OCI-LY1 (cell line): ENCODE measurements at regions not wholly inside any gene's neighbourhood (a gene's known extent, or its start where the extent isn't known, plus 50 kb on each side); places are given as distances from the start of the nearest gene placed in this dataset.

ENCODE experiments used
- H2AFZ ChIP-seq: fragments of 200-600 bp; sonication (generic), shearing (Covaris generic); 2 replicates; pipeline ENCODE4 v1.6.0; 2014; ENCODE audit warnings: antibody characterized with exemption, mild to moderate bottlenecking, low read length
- H3F3A ChIP-seq: fragments of 200-600 bp; sonication (generic), shearing (Covaris generic); 2 replicates; pipeline ENCODE4 v1.6.0; 2014; ENCODE audit warnings: mild to moderate bottlenecking, antibody characterized with exemption, low read length, moderate library complexity; ENCODE audit not compliant: insufficient read depth
- H3K27ac ChIP-seq: fragments of 200-600 bp; sonication (generic); 2 replicates; pipeline ENCODE4 v1.5.1; 2014; ENCODE audit warnings: low read length, mixed run types, mild to moderate bottlenecking, low read depth; ENCODE audit not compliant: poor library complexity, severe bottlenecking
- H3K27me3 ChIP-seq: fragments of 200-600 bp; sonication (generic); 2 replicates; pipeline ENCODE4 v1.6.0; 2014; ENCODE audit warnings: antibody characterized with exemption, mild to moderate bottlenecking, low read length, moderate library complexity; ENCODE audit not compliant: insufficient read depth
- H3K36me3 ChIP-seq: fragments of 200-600 bp; sonication (generic); 2 replicates; pipeline ENCODE4 v1.6.1; 2014; ENCODE audit warnings: mild to moderate bottlenecking, antibody characterized with exemption, low read length, moderate library complexity, mixed read lengths; ENCODE audit not compliant: insufficient read depth
- H3K4me1 ChIP-seq: fragments of 200-600 bp; sonication (generic); 2 replicates; pipeline ENCODE4 v1.5.1; 2014; ENCODE audit warnings: mild to moderate bottlenecking, low read length, moderate library complexity; ENCODE audit not compliant: insufficient read depth, severe bottlenecking
- H3K4me2 ChIP-seq: fragments of 200-600 bp; sonication (generic), shearing (Covaris generic); 2 replicates; pipeline ENCODE4 v1.6.1; 2014; ENCODE audit warnings: low read length
- H3K4me3 ChIP-seq: fragments of 200-600 bp; sonication (generic); 2 replicates; pipeline ENCODE4 v1.5.1; 2014; ENCODE audit warnings: low read length, low read depth, mild to moderate bottlenecking, mixed read lengths; ENCODE audit not compliant: poor library complexity, severe bottlenecking
- H3K79me2 ChIP-seq: fragments of 200-600 bp; shearing (Covaris generic); 2 replicates; pipeline ENCODE4 v1.6.1; 2016; ENCODE audit warnings: mixed run types, low read length, mixed read lengths; ENCODE audit not compliant: insufficient read depth
- H3K9ac ChIP-seq: fragments of 200-600 bp; sonication (generic), shearing (Covaris generic); 2 replicates; pipeline ENCODE4 v1.6.1; 2014; ENCODE audit warnings: mild to moderate bottlenecking, low read length, mixed read lengths
- H3K9me2 ChIP-seq: fragments of 200-600 bp; sonication (generic), shearing (Covaris generic); 2 replicates; pipeline ENCODE4 v1.6.1; 2014; ENCODE audit warnings: low read depth, mild to moderate bottlenecking, low read length, mixed read lengths
- H3K9me3 ChIP-seq: fragments of 200-600 bp; shearing (Covaris generic); 2 replicates; pipeline ENCODE4 v1.6.1; 2014; ENCODE audit warnings: low read length, mixed read lengths
- H4K20me1 ChIP-seq: fragments of 200-600 bp; sonication (generic), shearing (Covaris generic); 2 replicates; pipeline ENCODE4 v1.6.0; 2016; ENCODE audit warnings: mild to moderate bottlenecking, low read length; ENCODE audit not compliant: insufficient read depth
- CTCF ChIP-seq: fragments of 200-600 bp; sonication (generic), shearing (Covaris generic); IDR thresholded peaks from 2 replicates; pipeline ENCODE4 v1.5.1; 2017; ENCODE audit warnings: mild to moderate bottlenecking, antibody characterized with exemption, low read length, moderate library complexity, mixed read lengths
- EZH2 ChIP-seq: fragments of 200-600 bp; sonication (generic), shearing (Covaris generic); IDR thresholded peaks from 2 replicates; pipeline ENCODE4 v1.8.0; 2017; ENCODE audit warnings: borderline replicate concordance, mixed run types, mild to moderate bottlenecking, antibody characterized with exemption, low read length, moderate library complexity, mixed read lengths

- TF ChIP-seq CTCF (no peak), EZH2 (no peak)
- H3F3A ChIP-seq, result no peaks in the 10 kb centered on the region
- H3K9ac ChIP-seq, result no peak overlapping the region
- no peak overlapping the region for H3K4me3 ChIP-seq
- no peaks in the 10 kb centered on the region for H3K9me2 ChIP-seq
- H3K27me3 ChIP-seq, result no peaks in the 10 kb centered on the region
- no peaks in the 10 kb centered on the region for H3K79me2 ChIP-seq
- H3K27ac ChIP-seq, result no peak overlapping the region
- H2AFZ ChIP-seq, result no peak overlapping the region
- no peaks in the 10 kb centered on the region for H3K4me1 ChIP-seq
- no peak overlapping the region for H3K4me2 ChIP-seq
- H3K9me3 ChIP-seq, result no peaks in the 10 kb centered on the region
- H3K36me3 ChIP-seq, result no peaks in the 10 kb centered on the region
- no peaks in the 10 kb centered on the region for H4K20me1 ChIP-seq
Measured at GRCh38 chr2:192953116-192953515, 758.4 kb upstream of the TMEFF2 start.

DNA sequence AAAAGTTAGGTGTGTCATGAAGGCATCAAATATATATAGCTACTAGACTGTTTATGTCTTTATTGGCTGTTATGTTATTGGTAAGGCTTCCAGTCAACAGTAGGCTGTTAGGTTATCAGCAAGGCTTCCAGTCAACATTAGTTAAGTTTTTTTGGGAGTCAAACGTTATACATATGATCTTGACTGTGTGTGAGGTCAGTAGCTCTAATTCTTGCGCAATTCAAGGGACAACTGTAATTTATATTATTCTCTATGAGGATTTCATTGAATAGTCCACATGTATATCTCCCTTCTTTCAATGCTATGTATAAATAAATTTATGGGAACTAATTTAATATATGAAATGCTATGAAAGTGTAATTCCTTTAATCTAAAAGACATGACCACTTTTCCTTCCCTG, 757.5 kb upstream of the TMEFF2 start:
- no peak for TF ChIP-seq EZH2
- TF ChIP-seq CTCF, result no peak
- H3F3A ChIP-seq, result no peaks in the 10 kb centered on the region
- no peak overlapping the region for H3K4me2 ChIP-seq
- no peaks in the 10 kb centered on the region for H3K9me2 ChIP-seq
- H3K4me1 ChIP-seq, result no peaks in the 10 kb centered on the region
- H3K4me3 ChIP-seq, result no peak overlapping the region
- H3K36me3 ChIP-seq, result no peaks in the 10 kb centered on the region
- no peak overlapping the region for H3K9ac ChIP-seq
- no peaks in the 10 kb centered on the region for H3K9me3 ChIP-seq
- no peak overlapping the region for H2AFZ ChIP-seq
- no peaks in the 10 kb centered on the region for H4K20me1 ChIP-seq
- H3K27me3 ChIP-seq, result no peaks in the 10 kb centered on the region
- no peaks in the 10 kb centered on the region for H3K79me2 ChIP-seq
- no peak overlapping the region for H3K27ac ChIP-seq

GRCh38 chr2:192948316-192948715, 753.6 kb upstream of the TMEFF2 start:
- Histone ChIP-seq H3K9ac (no peak overlapping the region), H3K79me2 (no peaks in the 10 kb centered on the region), H3K4me2 (no peak overlapping the region), H3K4me3 (no peak overlapping the region), H3K9me2 (no peaks in the 10 kb centered on the region), H3K4me1 (no peaks in the 10 kb centered on the region), H3K27me3 (no peaks in the 10 kb centered on the region), H3K9me3 (no peaks in the 10 kb centered on the region), H3F3A (no peaks in the 10 kb centered on the region), H4K20me1 (no peaks in the 10 kb centered on the region), H3K36me3 (no peaks in the 10 kb centered on the region), H2AFZ (no peak overlapping the region), H3K27ac (no peak overlapping the region)
- TF ChIP-seq CTCF, result no peak
- no peak for TF ChIP-seq EZH2
